Parathyroid adenoma (tissue), 2 donors: ENCODE measurements at regions not wholly inside any gene's neighbourhood (a gene's known extent, or its start where the extent isn't known, plus 50 kb on each side); places are given as distances from the start of the nearest gene placed in this dataset.

Experiments used
- H2AFZ ChIP-seq: fragments of 300-600 bp; sonication (generic); one replicate; pipeline ENCODE4 v1.7.0; 2017; ENCODE audit warnings: antibody characterized with exemption, mild to moderate bottlenecking
- H3K27ac ChIP-seq: fragments of 300-600 bp; sonication (generic); one replicate; pipeline ENCODE4 v1.7.0; 2017
- H3K27me3 ChIP-seq: fragments of 300-600 bp; sonication (generic); one replicate; pipeline ENCODE4 v1.7.0; 2017; ENCODE audit warnings: low read length; ENCODE audit not compliant: control insufficient read depth, insufficient read depth
- H3K36me3 ChIP-seq: fragments of 300-600 bp; sonication (generic); one replicate; pipeline ENCODE4 v1.7.0; 2017; ENCODE audit warnings: low read length; ENCODE audit not compliant: control insufficient read depth, insufficient read depth
- H3K4me1 ChIP-seq: fragments of 300-600 bp; sonication (generic); one replicate; pipeline ENCODE4 v1.7.0; 2017; ENCODE audit warnings: control low read depth
- H3K4me2 ChIP-seq: fragments of 300-600 bp; sonication (generic); one replicate; pipeline ENCODE4 v1.7.0; 2017; ENCODE audit warnings: low read length
- H3K4me3 ChIP-seq: fragments of 300-600 bp; sonication (generic); one replicate; pipeline ENCODE4 v1.7.0; 2017; ENCODE audit warnings: low read depth, low read length
- H3K79me2 ChIP-seq: fragments of 300-600 bp; sonication (generic); one replicate; pipeline ENCODE4 v1.7.0; 2017; ENCODE audit warnings: control low read depth
- H3K9ac ChIP-seq: fragments of 300-600 bp; sonication (generic); one replicate; pipeline ENCODE4 v1.7.0; 2017; ENCODE audit warnings: mild to moderate bottlenecking
- H3K9me3 ChIP-seq: fragments of 300-600 bp; sonication (generic); one replicate; pipeline ENCODE4 v1.7.0; 2017; ENCODE audit warnings: low read length; ENCODE audit not compliant: control insufficient read depth
- TF ChIP-seq, protein P1 (sequence below): fragments of 300-600 bp; sonication (generic); IDR thresholded peaks from one replicate; pipeline ENCODE4 v1.7.0; 2017; ENCODE audit warnings: antibody characterized with exemption, mild to moderate bottlenecking
- donor health status: primary hyperparathyroidism.

DNA sequence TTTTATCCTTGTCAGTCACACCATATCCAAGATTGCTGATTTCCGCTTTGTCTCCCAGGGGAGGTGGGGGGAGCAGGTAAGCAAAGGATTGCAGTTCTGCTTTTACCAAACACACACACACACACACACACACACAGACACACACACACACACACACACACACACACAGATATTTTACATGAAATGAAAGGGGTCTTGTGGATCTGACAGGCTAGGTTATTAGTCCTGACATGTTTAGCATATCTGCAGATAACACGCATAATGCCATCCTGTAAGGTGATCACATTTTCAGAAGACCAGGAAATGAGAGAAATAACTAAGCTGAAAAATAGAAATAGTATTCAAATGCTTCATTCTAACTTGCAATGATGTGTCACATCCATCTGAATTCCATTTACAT is 1113.3 kb downstream of the CDH8 start:
- Histone ChIP-seq H2AFZ (no peak overlapping the region), H3K79me2 (no peaks in the 10 kb centered on the region), H3K27ac (no peak overlapping the region), H3K9me3 (no peaks in the 10 kb centered on the region), H3K4me1 (no peaks in the 10 kb centered on the region), H3K9ac (no peak overlapping the region), H3K4me2 (no peak overlapping the region), H3K27me3 (no peaks in the 10 kb centered on the region), H3K36me3 (no peaks in the 10 kb centered on the region), H3K4me3 (no peak overlapping the region)
- TF ChIP-seq, protein P1, sequence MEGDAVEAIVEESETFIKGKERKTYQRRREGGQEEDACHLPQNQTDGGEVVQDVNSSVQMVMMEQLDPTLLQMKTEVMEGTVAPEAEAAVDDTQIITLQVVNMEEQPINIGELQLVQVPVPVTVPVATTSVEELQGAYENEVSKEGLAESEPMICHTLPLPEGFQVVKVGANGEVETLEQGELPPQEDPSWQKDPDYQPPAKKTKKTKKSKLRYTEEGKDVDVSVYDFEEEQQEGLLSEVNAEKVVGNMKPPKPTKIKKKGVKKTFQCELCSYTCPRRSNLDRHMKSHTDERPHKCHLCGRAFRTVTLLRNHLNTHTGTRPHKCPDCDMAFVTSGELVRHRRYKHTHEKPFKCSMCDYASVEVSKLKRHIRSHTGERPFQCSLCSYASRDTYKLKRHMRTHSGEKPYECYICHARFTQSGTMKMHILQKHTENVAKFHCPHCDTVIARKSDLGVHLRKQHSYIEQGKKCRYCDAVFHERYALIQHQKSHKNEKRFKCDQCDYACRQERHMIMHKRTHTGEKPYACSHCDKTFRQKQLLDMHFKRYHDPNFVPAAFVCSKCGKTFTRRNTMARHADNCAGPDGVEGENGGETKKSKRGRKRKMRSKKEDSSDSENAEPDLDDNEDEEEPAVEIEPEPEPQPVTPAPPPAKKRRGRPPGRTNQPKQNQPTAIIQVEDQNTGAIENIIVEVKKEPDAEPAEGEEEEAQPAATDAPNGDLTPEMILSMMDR = no peak

DNA sequence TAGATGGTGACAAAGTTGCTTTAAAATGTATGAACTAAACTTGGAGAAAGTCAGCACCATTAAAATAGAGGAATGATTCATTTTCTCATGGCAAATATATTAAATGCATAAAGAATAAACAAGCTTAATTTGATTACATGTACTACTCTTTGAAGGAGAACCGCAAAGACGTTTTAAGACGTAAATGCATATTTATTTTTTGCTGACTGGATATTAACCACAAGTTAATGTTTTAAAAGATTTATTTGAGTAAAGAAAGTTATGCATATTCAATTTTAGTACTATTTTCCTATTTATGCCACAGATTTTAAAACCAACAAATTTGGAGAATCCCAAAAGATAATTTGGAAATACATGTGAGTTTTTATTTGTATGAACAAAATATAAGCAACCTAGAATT is 1121.9 kb downstream of the CDH8 start:
- H3K36me3 ChIP-seq = no peaks in the 10 kb centered on the region
- no peaks in the 10 kb centered on the region for H3K9me3 ChIP-seq
- no peaks in the 10 kb centered on the region for H3K27me3 ChIP-seq
- H2AFZ ChIP-seq = no peak overlapping the region
- H3K79me2 ChIP-seq = no peaks in the 10 kb centered on the region
- H3K4me2 ChIP-seq = no peak overlapping the region
- TF ChIP-seq, protein P1 = no peak
- no peaks in the 10 kb centered on the region for H3K4me1 ChIP-seq
- H3K9ac ChIP-seq = no peak overlapping the region
- no peak overlapping the region for H3K27ac ChIP-seq
- no peak overlapping the region for H3K4me3 ChIP-seq

DNA sequence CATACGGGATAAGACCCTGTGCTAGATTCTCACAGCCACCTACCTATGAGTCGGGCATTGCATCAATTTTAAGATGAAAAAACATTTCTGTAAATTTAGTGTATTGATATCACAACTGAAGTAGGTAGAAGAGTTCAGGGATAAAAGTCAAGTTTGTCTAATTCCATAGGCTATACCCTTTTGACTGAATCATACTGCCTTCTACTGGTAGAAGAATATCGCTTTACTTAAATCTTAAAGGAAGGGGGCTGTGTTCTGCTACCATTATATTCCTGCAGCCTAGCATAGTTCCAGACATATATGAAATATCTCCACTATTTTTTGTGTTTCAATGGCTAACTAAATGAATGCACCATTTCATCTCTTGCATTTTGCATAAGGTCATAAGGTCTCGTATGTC is 1128.6 kb downstream of the CDH8 start:
- H3K4me3 ChIP-seq = no peak overlapping the region
- H3K9me3 ChIP-seq = no peaks in the 10 kb centered on the region
- H3K36me3 ChIP-seq = no peaks in the 10 kb centered on the region
- H3K9ac ChIP-seq = no peak overlapping the region
- no peaks in the 10 kb centered on the region for H3K4me1 ChIP-seq
- TF ChIP-seq, protein P1 = no peak
- H3K4me2 ChIP-seq = no peak overlapping the region
- no peak overlapping the region for H3K27ac ChIP-seq
- H2AFZ ChIP-seq = no peak overlapping the region
- no peaks in the 10 kb centered on the region for H3K27me3 ChIP-seq
- no peaks in the 10 kb centered on the region for H3K79me2 ChIP-seq

DNA sequence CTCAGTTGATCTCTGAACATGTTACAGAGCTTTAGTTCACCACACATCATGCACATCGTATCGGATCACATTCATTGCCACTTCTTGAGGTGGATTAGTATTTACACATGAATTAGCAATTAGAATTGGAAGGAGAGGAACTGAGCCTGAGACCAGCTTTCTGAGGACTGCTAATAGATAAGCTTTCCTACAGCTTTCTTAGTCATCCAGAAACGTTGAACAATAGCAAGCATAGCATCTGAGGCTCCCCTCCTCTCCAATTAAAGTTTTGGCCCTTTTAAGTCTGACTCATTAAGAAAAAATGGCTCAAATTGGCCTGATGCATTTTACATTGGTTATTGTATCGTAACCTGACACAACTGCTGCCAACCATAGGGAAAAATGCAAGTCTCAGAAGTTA is 1130.4 kb downstream of the CDH8 start:
- H3K27ac ChIP-seq = no peak overlapping the region
- H3K9me3 ChIP-seq = no peaks in the 10 kb centered on the region
- no peak overlapping the region for H2AFZ ChIP-seq
- no peaks in the 10 kb centered on the region for H3K4me1 ChIP-seq
- TF ChIP-seq, protein P1 = no peak
- no peak overlapping the region for H3K4me3 ChIP-seq
- no peak overlapping the region for H3K4me2 ChIP-seq
- no peaks in the 10 kb centered on the region for H3K36me3 ChIP-seq
- no peaks in the 10 kb centered on the region for H3K27me3 ChIP-seq
- H3K79me2 ChIP-seq = no peaks in the 10 kb centered on the region
- H3K9ac ChIP-seq = no peak overlapping the region

DNA sequence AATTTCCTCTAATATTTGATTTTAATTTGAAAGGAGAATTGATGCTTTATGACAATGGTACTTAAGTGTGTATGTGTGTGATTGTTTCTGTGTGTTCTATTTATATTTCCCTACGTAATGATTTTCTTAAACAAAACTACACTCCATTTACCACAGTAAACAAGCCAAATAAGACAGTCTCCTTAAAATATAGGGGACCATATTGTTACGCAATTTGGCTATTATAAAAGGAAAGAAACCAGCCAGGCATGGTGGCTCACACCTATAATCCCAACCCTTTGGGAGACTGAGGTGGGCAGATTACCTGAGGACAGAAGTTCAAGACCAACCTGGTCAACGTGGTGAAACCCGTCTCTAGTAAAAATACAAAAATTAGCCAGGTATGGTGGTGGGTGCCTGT is 1134.1 kb downstream of the CDH8 start:
- Histone ChIP-seq H3K27me3 (no peaks in the 10 kb centered on the region), H3K79me2 (no peaks in the 10 kb centered on the region), H3K4me2 (no peak overlapping the region), H3K27ac (no peak overlapping the region), H3K9me3 (no peaks in the 10 kb centered on the region), H3K4me1 (no peaks in the 10 kb centered on the region), H2AFZ (no peak overlapping the region), H3K36me3 (no peaks in the 10 kb centered on the region), H3K4me3 (no peak overlapping the region), H3K9ac (no peak overlapping the region)
- TF ChIP-seq, protein P1 = no peak
